HG02852 (cell line): ENCODE measurements at regions not wholly inside any gene's neighbourhood (a gene's known extent, or its start where the extent isn't known, plus 50 kb on each side); places are given as distances from the start of the nearest gene placed in this dataset.
A peak's percentile ranks its signal among the peaks of the same experiment; 100 is the strongest.
"Not testable (repeated sequence)": the region's sequence is repeated elsewhere in the genome, so short reads cannot be mapped to it uniquely, and the experiment has no call there.

Source experiments
- ATAC-seq: cut with Tn5 transposase; IDR thresholded peaks from one replicate; pipeline ENCODE4 v1.9.1; 2021; ENCODE audit warnings: mild to moderate bottlenecking, moderate library complexity; ENCODE audit not compliant: unreplicated experiment

DNA sequence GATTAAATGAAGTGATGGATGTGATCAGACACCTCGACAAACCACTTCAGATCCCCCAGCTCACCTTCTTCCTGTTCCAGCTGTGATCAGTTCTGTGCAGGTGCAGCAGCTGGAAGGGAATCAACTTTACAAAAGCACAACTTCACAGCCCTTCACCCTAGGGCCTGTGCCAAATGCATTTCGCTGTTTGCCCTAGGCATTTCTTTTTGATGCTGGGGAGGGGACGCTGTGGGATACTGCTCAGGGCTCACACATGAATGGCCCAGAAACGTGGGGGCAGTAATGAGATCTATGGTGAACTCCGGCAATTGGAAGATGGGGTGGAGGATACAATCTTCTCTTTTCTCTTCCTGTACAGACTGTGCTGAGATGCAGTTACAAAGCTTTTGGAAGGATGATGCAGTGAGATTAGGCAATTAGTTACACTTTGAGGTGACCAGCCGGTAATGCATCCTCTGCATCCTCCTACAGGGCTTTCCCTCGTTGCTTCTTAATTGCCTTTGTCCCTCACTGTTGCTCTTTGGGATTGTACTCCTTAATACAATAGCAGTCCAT lies 215.1 kb upstream of the PITX2 start:
- ATAC-seq: no peak

DNA sequence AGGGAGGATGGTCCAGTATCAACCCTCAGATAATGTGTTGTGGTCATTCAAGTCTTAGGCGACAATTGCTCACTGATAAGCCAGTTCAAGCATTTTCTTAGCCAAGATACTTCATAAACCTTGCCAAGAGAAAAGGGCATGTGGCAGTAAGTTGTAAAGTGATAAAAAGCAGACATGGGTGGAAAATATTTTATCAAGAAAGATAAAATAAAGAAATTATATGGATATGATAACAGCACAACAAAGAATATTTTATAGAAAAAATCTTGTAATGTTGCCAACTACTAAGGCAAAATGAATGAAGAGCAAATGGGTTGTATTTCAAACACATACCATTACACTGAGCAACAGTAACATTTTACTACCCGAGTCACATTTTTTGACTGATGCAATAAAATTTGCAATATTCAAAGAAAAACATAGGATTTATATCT lies 217.4 kb upstream of the PITX2 start:
- ATAC-seq: no peak

DNA sequence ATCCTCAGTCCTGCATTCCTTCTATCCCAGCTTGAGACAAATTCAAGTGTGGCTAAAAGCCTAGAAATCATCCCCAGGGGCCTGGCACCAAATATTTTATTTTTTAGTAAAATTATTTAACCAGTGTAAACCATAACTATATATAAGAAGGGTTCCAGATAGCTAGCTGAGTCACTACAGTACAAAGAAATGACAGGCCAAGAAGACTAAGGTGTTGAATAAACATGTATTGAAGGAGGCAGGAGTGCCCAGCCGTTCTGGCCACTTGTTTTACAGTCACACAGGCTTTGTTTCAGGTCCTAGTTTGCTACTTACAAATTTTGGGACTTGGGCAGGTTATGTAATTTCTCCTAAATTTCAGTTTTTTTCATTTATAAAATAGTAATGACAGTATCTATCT lies 225.9 kb upstream of the PITX2 start:
- no peak for ATAC-seq

DNA sequence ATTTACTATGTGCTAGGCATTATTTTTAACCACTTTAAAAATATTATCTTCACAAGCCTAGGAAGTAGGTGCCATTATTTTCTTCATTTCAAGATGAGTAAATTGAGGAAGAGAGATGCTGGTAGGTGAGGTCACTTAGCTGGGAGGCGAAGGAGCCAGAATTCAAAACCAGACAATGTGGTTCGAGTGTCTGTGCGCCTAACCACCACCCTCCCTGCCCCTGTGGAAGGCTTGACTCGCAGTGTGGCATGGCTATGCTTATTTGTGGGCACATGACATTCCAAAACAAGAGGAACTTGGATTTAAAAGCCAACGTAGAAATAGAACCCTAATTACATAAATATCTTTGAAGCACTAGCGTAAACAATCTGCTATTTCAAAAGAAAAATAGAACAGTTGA lies 226.6 kb upstream of the PITX2 start:
- no peak for ATAC-seq

DNA sequence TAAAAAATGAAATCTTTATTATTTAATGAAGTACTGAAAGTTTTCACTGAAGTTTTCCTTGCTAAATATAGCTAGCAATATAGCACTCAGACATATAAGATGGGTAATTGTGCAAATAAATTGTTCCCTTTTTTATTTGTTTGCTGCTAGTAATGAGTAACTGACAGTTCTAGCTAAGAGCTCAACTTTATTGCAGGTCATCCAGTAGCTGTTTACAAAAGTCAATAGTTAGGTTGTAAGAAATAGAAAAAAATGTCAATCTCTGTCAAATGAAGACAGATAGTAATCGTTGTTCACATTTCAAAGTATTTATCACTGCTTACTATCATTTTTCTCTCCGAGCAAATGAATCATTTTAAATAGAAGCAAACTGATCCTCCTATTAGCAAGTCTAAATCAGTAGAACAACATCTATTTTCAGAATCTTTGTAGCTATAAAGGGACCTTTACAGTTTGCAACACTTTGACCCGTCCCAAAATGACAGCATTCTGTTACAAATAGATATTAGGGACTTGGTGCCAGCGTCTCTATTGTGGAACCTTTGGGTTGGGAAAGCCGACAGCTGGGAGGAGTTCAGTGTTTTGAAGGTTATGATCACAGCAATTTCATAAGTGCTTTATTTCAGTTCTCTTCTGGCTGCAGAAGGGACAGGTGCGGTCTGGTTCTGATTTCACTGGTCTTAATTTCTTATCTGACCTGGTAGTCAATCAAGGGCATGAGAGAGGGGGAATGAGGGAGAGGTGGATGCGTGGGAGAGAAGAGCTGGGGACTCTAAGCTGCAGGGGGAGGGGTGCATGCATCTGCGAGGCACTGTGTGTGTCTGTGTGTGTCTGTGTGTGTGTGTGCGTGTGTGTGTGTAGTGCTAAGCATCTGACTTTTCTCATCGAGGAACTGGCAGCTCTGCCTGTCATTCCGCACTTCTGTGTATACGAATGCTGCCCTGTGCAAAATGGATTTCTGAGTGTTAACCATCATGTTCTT lies 227.9 kb upstream of the PITX2 start:
- no peak for ATAC-seq

DNA sequence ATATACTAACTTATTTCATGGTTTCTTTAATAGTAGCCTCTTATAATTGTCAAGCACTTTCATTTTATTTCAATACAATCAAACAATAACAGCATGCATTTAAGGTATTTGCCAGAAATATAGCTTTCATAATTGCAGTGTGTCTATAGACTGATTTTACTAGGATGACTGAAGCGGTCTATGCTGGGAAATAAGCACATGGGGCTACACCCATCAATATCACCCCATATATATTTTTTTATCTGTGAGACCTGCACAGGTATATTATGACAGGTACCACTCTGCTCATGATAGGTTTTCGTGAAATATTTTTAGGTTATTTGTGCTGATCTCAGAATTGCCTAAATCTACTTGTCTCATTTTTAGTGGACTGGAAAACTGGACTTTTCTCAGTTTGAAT lies 229.1 kb upstream of the PITX2 start:
- no peak for ATAC-seq

DNA sequence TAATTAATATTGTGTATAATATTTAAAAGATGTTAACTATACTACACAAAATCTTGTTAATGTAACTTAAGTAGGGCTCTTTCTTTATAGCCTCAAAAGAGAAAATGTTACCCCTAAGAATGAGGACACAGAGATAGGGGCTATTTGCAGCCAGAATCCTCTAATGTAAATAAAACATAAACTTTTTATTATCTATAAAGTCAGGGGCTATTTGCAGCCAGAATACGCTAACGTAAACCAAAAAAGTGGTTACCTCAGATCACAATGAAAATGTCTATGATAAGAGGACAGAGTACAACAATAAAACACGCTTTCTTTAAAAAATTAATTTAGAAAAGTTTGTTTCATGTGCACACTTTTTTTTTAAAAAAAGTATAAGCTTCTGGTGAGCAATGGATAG lies 229.9 kb upstream of the PITX2 start:
- ATAC-seq: no peak

DNA sequence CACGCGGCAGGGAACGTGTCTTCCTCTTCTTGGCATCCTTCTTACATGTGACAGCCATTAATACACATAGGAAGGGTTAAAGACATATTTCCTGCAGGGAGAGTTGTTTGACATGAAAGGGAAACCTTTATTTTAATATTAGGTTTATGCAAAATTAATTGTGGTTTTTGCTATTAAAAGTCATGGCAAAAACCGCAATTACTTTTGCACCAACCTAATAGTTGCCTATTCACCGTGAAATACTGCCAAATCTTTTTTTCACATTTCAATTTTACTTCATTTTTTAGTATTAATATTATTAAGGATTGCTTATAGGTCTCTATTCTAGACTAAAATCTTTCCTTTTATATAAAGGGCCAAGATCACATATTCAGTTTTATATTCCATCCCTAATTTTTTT lies 230.4 kb upstream of the PITX2 start:
- ATAC-seq: no peak

DNA sequence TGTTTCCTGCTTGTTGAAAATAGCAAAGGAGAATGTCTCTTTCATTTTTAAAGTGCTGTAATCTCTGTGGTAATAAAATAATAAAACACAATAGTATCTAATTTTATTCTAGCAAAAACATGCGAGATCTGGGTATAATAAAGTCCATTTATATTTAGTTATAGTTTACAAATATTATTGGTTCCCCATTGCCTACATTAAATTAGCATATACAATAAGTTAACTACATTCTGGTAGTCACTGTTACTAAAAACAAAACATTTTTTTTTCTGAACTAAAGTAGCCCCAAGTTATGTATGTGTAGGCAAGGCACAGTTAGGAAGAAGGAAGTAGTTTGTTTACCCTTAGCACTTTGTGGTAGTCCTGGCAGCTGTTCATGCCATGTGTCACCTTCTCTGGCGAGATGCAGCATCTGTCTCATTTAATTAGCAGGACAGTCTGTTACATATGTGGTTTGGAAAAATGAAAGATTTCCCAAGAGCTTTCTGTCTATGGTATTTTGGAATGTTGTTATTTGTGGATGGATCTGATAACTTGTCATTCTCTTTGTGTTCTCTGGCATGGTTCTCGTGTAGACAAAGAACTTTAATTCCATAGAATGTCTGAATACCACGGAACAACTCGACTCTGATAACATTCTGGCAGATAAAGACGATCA lies 231.3 kb upstream of the PITX2 start:
- ATAC-seq: no peak

DNA sequence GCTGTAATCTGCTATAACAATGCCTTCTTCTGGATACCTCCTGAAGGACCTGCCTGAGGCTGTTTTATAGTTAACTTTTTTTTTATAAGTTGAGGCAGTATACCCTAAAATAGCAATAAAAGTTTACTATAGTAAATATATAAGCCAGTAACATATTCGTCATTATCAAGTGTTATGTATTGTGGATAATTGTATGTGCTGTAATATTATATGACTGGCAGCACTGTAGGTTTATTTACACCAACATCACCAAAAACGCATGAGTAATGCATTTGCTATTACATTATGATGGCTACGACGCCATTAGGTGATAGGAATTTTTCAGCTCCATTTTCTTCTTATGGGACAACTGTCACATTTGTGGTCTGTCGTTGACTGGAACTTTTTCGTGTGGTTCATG lies 237.2 kb upstream of the PITX2 start:
- no peak for ATAC-seq

DNA sequence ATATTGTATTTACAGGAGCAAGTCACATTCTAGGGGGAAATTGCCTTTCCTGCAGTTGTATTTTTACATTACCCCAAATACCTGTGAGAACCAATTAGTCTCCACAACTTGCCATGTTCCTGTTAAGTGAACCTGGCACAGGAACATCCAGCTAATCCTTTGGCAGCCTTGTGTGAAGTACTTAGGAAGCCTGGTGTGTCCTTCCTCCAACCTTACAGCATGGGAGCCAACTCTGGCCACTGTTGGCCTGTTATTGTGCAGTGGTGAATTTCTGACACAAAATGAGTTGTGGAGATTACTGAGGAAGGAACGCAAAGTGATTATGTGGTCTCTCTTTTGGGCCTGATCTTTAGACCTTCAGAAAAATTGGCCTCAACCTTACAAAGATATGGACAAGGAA lies 238.0 kb upstream of the PITX2 start:
- no peak for ATAC-seq

DNA sequence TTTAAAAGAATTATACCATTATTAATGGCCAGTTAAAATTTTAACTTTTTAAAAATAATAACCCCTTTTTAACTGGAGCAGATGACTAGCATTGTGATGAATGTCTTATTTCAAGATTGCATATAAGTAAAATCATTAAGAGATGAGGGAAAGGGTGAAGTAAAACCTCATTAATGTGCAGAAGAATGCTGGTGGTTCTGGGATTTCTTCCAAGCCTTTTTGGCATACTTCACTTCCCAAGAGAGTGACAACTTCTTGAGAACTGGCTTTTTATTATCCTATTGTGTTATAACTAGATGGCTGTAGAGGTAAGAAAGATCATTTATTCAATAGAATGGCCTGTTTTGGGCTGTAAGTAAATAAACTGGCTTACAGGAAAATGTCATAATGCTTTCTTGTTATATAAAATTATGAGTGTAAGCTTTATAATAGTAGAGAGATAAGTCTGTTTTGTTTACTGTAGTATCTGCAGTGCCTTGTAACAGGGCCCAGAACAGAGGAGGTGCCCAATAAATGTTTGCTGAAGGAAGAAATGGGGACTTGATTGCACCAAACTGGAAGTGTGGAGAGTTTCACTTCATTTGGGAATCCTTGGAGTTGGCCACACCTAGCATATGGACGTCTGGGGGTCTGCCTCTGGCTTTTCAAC lies 242.9 kb upstream of the PITX2 start:
- no peak for ATAC-seq

DNA sequence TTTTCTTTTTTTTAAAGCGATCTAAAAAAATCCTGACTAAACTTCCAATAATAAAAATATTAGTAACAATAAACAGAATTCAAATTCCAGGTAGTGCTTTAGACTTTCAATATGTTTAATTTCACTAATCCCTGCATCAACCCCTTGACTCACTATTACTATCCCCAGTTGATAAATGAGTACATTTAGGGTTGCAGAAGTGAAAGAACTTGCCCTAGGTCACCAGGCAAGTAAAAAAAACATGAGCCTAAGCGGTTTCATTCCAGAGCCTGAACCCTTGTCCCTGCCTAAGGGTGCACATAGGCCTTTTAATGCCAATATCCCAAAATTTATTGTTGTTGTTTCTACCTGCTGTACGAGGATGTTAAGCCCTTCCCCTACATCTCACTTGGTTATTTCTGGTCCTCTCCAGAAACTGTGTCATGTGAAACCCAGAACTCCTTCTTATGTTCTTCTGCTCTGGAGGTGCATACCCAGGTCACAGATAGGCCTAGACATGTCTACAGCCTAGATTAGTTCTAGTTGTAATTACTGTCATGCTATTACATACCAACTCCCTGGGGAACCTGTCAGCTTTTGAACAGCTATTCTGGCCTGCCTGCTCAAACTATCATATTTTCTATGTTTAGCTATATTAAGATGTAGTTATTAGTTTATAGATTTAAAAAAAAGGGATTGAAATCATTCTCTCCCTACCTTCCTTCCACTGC lies 244.5 kb upstream of the PITX2 start:
- peak; percentile 54 for ATAC-seq

DNA sequence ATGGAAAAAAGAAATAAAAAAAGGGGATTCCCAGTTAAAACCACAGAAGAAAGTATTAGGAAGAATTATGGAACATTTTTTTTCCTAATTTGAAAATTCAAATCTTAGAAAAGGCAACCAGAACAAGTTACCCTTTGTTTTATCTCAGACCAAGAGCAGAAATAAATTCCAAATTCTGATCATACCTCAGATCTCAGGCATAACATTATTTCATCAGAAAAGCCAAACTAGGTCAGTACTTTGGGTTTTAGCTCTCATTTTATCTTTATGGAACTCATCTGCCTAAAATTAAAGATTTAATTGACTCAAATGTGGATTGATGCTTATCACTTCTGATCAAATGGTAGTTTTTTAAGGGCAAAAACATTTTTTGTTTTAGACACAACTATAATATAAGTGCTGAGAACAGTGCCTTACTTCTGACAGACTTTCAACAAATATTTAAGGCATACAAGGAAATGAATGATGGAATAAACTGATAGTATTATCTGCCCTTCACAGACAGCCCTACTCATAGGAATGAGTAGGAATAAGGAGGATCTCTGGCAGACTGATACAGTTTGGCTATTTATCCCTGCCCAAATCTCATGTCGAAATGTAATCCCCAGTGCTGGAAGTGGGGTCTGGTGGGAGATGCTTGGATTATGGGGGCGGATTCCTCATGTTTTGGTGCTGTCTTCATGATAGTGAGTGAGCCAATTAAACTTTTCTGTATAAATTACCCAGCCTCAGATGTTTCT lies 245.3 kb upstream of the PITX2 start:
- ATAC-seq: no peak

DNA sequence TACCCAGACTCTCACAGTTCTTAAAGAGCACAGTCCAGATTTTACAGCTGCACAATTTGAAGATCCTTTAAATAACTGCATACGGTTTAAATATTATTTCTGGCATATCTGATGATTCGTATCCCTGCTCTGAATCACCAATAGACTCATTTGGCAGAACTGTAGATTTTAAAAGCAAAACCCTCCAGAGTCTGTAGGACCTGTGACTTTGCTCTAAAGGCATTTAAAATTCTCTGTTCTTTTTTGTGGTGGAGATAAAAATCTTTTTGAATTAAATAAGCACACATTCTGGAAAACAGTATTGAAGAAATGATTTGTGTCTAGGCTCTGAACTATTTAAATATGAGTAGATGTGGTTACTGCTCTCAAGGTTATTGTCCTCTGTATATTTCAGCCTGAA lies 246.2 kb upstream of the PITX2 start:
- ATAC-seq: no peak

DNA sequence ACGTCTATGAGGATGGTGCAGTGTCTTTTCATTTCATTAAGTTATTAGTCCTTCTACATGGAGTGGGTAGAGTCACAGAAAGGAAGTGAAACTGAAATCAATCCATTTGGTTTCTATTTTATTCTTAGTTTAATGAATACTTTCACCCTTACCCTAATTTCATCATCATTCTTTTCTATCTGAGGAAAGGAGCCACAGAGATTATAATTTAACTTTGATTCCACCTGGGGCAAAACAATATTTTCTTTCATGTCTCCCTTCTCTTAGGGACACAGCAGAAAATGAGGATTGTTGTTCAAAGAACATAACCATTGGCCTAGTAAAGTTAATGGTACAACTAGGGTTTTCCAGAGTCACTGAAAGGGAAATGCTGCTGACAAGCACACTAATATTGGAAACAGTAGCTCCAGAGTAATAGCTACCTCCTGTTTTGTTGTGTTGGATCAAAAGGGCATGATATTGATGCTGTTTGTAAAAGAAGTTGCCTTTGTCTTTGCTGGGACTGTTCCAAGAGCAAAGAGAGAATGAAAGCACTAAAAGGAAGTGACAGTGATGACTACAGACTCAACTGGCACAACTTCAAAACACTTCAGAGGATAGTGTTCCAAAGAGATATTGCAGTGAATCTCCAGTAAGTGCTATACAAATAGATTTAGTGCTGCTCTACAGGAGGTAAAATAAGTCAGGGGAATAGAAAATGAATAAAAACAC lies 247.1 kb upstream of the PITX2 start:
- peak; percentile 84 for ATAC-seq

DNA sequence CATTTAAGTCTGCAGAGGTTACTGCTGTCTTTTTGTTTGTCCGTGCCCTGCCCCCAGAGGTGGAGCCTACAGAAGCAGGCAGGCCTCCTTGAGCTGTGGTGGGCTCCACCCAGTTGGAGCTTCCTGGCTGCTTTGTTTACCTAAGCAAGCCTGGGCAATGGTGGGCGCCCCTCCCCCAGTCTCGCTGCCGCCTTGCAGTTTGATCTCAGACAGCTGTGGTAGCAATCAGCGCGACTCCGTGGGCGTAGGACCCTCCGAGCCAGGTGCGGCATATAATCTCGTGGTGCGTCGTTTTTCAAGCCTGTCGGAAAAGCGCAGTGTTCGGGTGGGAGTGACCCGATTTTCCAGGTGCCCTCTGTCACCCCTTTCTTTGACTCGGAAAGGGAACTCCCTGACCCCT lies 253.3 kb upstream of the PITX2 start:
- not testable (repeated sequence) for ATAC-seq

DNA sequence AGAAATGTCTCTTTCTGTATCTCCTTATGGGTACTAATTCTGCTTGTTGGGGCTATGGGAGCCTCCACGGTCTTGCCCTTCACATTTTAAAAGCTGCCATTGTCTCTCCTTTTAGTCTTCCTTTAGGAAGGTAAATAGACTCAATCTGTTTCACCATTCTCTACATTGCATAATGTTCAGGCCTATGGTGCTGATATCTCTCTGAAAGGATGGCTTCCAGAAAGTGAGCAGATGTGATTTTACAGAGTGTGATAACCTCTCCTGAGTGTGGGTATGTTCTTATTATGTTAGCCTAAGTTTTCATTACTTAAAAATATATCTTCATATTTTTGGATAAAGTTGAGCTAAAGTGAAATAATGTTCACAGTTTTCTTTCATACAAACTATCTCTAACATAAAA lies 254.0 kb upstream of the PITX2 start:
- no peak for ATAC-seq

DNA sequence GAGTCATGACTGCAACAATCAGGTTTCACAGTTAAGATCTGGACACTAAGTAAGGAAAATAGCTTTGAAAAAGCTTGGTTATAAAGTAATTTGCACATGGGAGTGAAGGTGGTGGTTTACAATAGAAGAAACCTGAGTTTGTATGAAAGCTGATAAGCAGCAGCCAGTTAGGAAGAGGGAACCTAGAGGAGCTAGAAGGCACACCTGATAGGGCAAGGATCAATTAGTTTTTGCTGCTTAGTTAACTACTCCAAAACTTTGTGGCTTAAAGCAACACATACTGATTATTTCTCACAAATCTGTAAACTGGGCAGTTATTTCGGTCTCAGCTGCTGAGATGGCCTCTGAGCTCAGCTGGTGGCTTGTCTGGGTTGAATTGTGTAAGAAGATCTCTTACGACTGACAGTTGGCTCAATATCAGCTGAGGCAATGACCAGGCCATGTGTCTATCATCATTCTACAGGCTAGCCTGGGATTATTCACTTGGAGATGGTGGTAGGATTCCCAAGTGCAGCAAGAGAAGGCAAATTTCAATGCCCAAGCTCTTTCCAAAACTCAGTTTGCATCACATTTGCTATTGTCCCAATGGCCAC lies 255.0 kb upstream of the PITX2 start:
- no peak for ATAC-seq
